Mucosa of descending colon (tissue), 3 donors: ENCODE measurements at regions not wholly inside any gene's neighbourhood (a gene's known extent, or its start where the extent isn't known, plus 50 kb on each side); places are given as distances from the start of the nearest gene placed in this dataset.
"Not testable (repeated sequence)": the region's sequence is repeated elsewhere in the genome, so short reads cannot be mapped to it uniquely, and the experiment has no call there.

Experiments used
- ATAC-seq: fragments of 200-7000 bp; cut with Tn5 transposase; one replicate; pipeline ENCODE4 v1.9.1; 2020; ENCODE audit warnings: mild to moderate bottlenecking, moderate library complexity
- DNase-seq, 3 donors: peaks; one replicate each; pipeline ENCODE4 v3.0.0-alpha.2; 2020
- H3K36me3 ChIP-seq: fragments of 200-600 bp; one replicate; pipeline ENCODE4 v1.8.0; 2021; ENCODE audit warnings: low read depth, mild to moderate bottlenecking
- H3K4me1 ChIP-seq: fragments of 200-600 bp; one replicate; pipeline ENCODE4 v1.8.0; 2021; ENCODE audit warnings: low read depth, mild to moderate bottlenecking
- H3K4me3 ChIP-seq: fragments of 200-600 bp; one replicate; pipeline ENCODE4 v1.8.0; 2021; ENCODE audit warnings: mild to moderate bottlenecking
- H3K9me3 ChIP-seq: fragments of 200-600 bp; one replicate; pipeline ENCODE4 v1.8.0; 2021; ENCODE audit warnings: mild to moderate bottlenecking
- CTCF ChIP-seq: fragments of 200-600 bp; IDR thresholded peaks from one replicate; pipeline ENCODE4 v1.8.0; 2022; ENCODE audit warnings: antibody characterized with exemption, mild to moderate bottlenecking
- intact Hi-C, 2 donors: fragments of 100-400 bp; cut with DNase I in 1 of 2; cut with micrococcal nuclease in 1 of 2; formaldehyde crosslinking; loops; one replicate each; pipeline versions ENCODE4 v1.11.0 to v1.11.1; 2022; cut with DNase I, micrococcal nuclease
- donor health status: DM: no; HTN: no; CAD: no; lungs with moderate emphysema.
- donor health status: DM: no; HTN: no; CAD: no.
- donor health status: DM: no; HTN: yes; CAD: no.

GRCh38 chr12:88715673-88716072, 135.4 kb upstream of the KITLG start:
- intact Hi-C loops = no loop called here
- Histone ChIP-seq H3K9me3 (no peaks in the 10 kb centered on the region), H3K4me1 (no peaks in the 10 kb centered on the region), H3K36me3 (no peaks in the 10 kb centered on the region), H3K4me3 (no peak overlapping the region)
- DNase-seq = no peak
- ATAC-seq = no peak
- no peak for TF ChIP-seq CTCF

GRCh38 chr12:88714263-88714882, 134.1 kb upstream of the KITLG start:
- DNase-seq, H3K9me3 ChIP-seq, H3K4me1 ChIP-seq, intact Hi-C loops, ATAC-seq, H3K36me3 ChIP-seq, H3K4me3 ChIP-seq: not testable (repeated sequence)

GRCh38 chr12:88707800-88708199, 127.5 kb upstream of the KITLG start:
- intact Hi-C loops = no loop called here

GRCh38 chr12:88706286-88706685, 126.0 kb upstream of the KITLG start:
- Histone ChIP-seq H3K36me3 (no peaks in the 10 kb centered on the region), H3K9me3 (peaks cover 4% of the 10 kb centered on the region), H3K4me3 (no peak overlapping the region), H3K4me1 (no peaks in the 10 kb centered on the region)
- intact Hi-C loops = no loop called here
- TF ChIP-seq CTCF = no peak
- ATAC-seq (no peak), DNase-seq (no peak)

More at GRCh38 chr12:88707800-88708199, 127.5 kb upstream of the KITLG start:
- TF ChIP-seq CTCF = no peak
- no peak overlapping the region for H3K4me3 ChIP-seq
- DNase-seq (no peak), ATAC-seq (no peak)
- H3K9me3 ChIP-seq = peaks cover 4% of the 10 kb centered on the region
- no peaks in the 10 kb centered on the region for H3K36me3 ChIP-seq
- no peaks in the 10 kb centered on the region for H3K4me1 ChIP-seq

DNA sequence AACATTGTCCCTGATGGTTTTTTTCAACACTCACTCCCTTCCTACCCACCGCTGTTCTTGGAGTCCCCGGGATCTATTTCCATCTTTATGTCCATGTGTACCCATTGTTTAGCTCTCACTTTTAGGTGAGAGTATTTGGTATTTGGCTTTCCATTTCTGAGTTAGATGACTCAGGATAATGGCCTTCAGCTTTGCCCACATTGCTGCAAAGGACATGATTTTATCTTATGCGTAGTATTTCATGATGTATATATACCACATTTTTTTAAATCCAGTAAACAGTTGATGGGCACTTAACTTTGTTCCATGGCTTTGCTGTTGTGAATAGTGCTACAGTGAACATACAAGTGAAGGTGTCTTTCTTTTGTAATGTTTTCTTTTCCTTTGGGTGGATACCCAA, 123.5 kb upstream of the KITLG start:
- Histone ChIP-seq H3K4me1 (no peaks in the 10 kb centered on the region), H3K9me3 (peaks cover 4% of the 10 kb centered on the region), H3K36me3 (no peaks in the 10 kb centered on the region), H3K4me3 (no peak overlapping the region)
- no peak for TF ChIP-seq CTCF
- no peak for DNase-seq
- no peak for ATAC-seq
- intact Hi-C loops = no loop called here

DNA sequence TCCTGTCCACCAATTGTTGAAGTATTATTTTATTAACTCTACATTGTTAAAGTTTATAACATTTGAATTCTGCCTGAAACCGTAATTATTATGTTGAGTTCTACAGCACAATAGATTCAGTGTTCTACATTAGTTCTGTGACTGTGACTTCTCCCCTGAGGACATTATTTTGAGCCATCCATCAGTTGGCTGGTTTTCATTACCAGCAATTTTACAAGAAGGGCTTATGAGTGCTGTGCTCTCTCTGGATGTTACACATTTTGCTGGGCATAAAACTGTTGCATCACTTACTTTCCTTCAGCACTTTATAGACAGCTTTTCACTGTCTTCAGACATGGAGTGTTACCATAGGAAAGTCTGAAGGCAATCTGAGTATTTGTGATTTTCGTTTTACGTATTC, 118.2 kb upstream of the KITLG start:
- TF ChIP-seq CTCF = no peak
- no peak for ATAC-seq
- Histone ChIP-seq H3K4me1 (no peaks in the 10 kb centered on the region), H3K4me3 (no peak overlapping the region), H3K9me3 (no peaks in the 10 kb centered on the region), H3K36me3 (no peaks in the 10 kb centered on the region)
- no peak for DNase-seq
- intact Hi-C loops = no loop called here
